ENCODE measurements at regions not wholly inside any gene's neighbourhood (a gene's known extent, or its start where the extent isn't known, plus 50 kb on each side); places are given as distances from the start of the nearest gene placed in this dataset.

- TF ChIP-seq CTCF (conservative IDR thresholded peaks at IDR 0.05; ENCODE audit: low read depth, low read length) (no peak), EZH2phosphoT487 (IDR thresholded peaks at IDR 0.05; ENCODE audit: borderline replicate concordance, low read length) (no peak), EZH2 (IDR thresholded peaks at IDR 0.05; ENCODE audit: low read length, unreplicated experiment) (no peak)
Measured at GRCh38 chr16:73122604-73123391, 74.9 kb upstream of the ZFHX3 start.

Measured in PC-3 (cell line).